ENCODE measurements at regions not wholly inside any gene's neighbourhood (a gene's known extent, or its start where the extent isn't known, plus 50 kb on each side); places are given as distances from the start of the nearest gene placed in this dataset.

DNA sequence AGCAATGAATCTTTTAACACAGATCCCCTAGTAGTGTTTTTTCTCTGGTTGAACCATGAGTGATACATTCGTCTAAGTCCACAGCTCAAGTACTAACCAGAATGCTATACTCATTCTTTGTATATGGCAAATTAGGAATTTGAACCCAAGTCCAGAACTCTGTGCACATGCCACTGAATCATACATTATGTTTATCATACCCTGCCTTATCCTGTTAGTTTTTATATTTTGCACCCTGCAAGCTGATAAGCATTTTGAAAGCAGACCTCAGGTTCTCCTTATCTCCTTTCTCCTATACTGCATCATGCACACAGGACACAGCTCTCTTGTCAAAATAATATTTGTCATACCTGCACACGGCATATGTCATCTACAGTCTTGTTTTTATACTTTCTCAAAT lies 54.6 kb upstream of the ELL2 start:
- TF ChIP-seq, protein P1, sequence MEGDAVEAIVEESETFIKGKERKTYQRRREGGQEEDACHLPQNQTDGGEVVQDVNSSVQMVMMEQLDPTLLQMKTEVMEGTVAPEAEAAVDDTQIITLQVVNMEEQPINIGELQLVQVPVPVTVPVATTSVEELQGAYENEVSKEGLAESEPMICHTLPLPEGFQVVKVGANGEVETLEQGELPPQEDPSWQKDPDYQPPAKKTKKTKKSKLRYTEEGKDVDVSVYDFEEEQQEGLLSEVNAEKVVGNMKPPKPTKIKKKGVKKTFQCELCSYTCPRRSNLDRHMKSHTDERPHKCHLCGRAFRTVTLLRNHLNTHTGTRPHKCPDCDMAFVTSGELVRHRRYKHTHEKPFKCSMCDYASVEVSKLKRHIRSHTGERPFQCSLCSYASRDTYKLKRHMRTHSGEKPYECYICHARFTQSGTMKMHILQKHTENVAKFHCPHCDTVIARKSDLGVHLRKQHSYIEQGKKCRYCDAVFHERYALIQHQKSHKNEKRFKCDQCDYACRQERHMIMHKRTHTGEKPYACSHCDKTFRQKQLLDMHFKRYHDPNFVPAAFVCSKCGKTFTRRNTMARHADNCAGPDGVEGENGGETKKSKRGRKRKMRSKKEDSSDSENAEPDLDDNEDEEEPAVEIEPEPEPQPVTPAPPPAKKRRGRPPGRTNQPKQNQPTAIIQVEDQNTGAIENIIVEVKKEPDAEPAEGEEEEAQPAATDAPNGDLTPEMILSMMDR (conservative IDR thresholded peaks at IDR 0.05; ENCODE audit: low read depth, low read length): no peak
- no peak for TF ChIP-seq EZH2 (IDR thresholded peaks at IDR 0.05; ENCODE audit: borderline replicate concordance, low read depth, low read length, poor library complexity, severe bottlenecking)
